HepG2 (cell line): ENCODE measurements at regions not wholly inside any gene's neighbourhood (a gene's known extent, or its start where the extent isn't known, plus 50 kb on each side); places are given as distances from the start of the nearest gene placed in this dataset.

Experiments
- ATAC-seq: fragments of 200-7000 bp; cut with Tn5 transposase; 3 replicates; pipeline ENCODE4 v1.9.1; 2020; ENCODE audit warnings: mild to moderate bottlenecking, moderate library complexity
- BruUV-seq: library from RNA; stranded (reverse); fragments of 400-500 nt; replicated peaks from 2 replicates; lab custom pipeline; 2021; lab: Mats Ljungman, UMichigan
- CTCF ChIA-PET: fragments of 300-600 bp; formaldehyde crosslinking; extraction: SDS; loops from one replicate; lab custom pipeline; 2021; ENCODE audit warnings: low total read pairs, inconsistent platforms, low intra/inter-chr PET ratio; lab: Yijun Ruan, JAX
- POLR2A ChIA-PET: fragments of 350-600 bp; sonication (Branson Sonifier 250); formaldehyde crosslinking; loops from one replicate; lab custom pipeline; 2020; ENCODE audit warnings: antibody characterized with exemption, inconsistent platforms; lab: Yijun Ruan, JAX
- DNase-seq: peaks from one replicate; pipeline ENCODE4 v3.0.0-alpha.2; 2015; ENCODE audit warnings: low spot score
- FAIRE-seq: peaks from 3 replicates; lab custom pipeline; 2011; peaks lifted over from hg19 to GRCh38; lab: Jason Lieb, UNC
- H2AFZ ChIP-seq: one replicate; pipeline ENCODE4 v1.6.1; 2011; ENCODE audit warnings: low read length, inconsistent platforms
- H3K27ac ChIP-seq: fragments of 300-600 bp; 3 replicates; pipeline ENCODE4 v1.8.0; 2011; ENCODE audit warnings: mixed run types, mild to moderate bottlenecking, mixed read lengths, low read length, inconsistent platforms; ENCODE audit not compliant: insufficient read depth; ENCODE audit errors: extremely low read length
- H3K27me3 ChIP-seq, 2 experiments: fragments of 200-600 bp in 1 of 2; 2 replicates in 1 of 2; 3 replicates in 1 of 2; pipeline versions ENCODE4 v1.6.0 to v1.8.0; 2011; ENCODE audit warnings: low read length in 2 of 2, mild to moderate bottlenecking in 2 of 2, moderate library complexity in 2 of 2, inconsistent platforms in 1 of 2; ENCODE audit not compliant: insufficient read depth in 2 of 2, control insufficient read depth in 1 of 2
- H3K36me3 ChIP-seq, 2 experiments: fragments of 200-600 bp in 1 of 2; replicated peaks in 1 of 2; 2 replicates in 1 of 2; 3 replicates in 1 of 2; pipeline versions ENCODE4 v1.5.1 to v1.8.0; 2011; ENCODE audit warnings: low read length in 2 of 2, inconsistent platforms in 1 of 2; ENCODE audit not compliant: insufficient read depth in 2 of 2, control insufficient read depth in 1 of 2
- H3K4me1 ChIP-seq: 2 replicates; pipeline ENCODE4 v1.5.1; 2012; ENCODE audit warnings: low read length, inconsistent platforms; ENCODE audit not compliant: insufficient read depth
- H3K4me2 ChIP-seq: 2 replicates; pipeline ENCODE4 v1.6.0; 2011; ENCODE audit warnings: low read depth, low read length, inconsistent platforms
- H3K4me3 ChIP-seq, 3 experiments: fragments of 200-600 bp in 1 of 3; sonication (generic), shearing (Covaris generic) in 1 of 3; replicated peaks in 1 of 3; 2 replicates each; pipeline ENCODE4 v1.5.1; 2011 to 2016; ENCODE audit warnings: low read length in 3 of 3, inconsistent platforms in 2 of 3, low read depth in 2 of 3, mild to moderate bottlenecking in 2 of 3, control low read depth in 1 of 3, mixed read lengths in 1 of 3; ENCODE audit not compliant: insufficient read depth in 1 of 3
- H3K79me2 ChIP-seq: one replicate; pipeline ENCODE4 v1.6.1; 2011; ENCODE audit warnings: low read length, inconsistent platforms; ENCODE audit not compliant: insufficient read depth
- H3K9ac ChIP-seq: 2 replicates; pipeline ENCODE4 v1.6.0; 2011; ENCODE audit warnings: mild to moderate bottlenecking, low read depth, low read length, inconsistent platforms; ENCODE audit not compliant: insufficient read depth
- H3K9me3 ChIP-seq: 2 replicates; pipeline ENCODE4 v1.5.1; 2012; ENCODE audit warnings: mild to moderate bottlenecking, low read length
- H4K20me1 ChIP-seq: 2 replicates; pipeline ENCODE4 v1.6.0; 2011; ENCODE audit warnings: inconsistent platforms, mild to moderate bottlenecking, low read length, moderate library complexity; ENCODE audit not compliant: insufficient read depth
- AKAP8 ChIP-seq: sonication (generic); formaldehyde crosslinking; IDR thresholded peaks from 2 replicates; pipeline ENCODE4 v1.5.1; 2020; ENCODE audit warnings: mild to moderate bottlenecking, missing genetic modification reagents
- ARHGAP35 ChIP-seq: sonication (generic); formaldehyde crosslinking; IDR thresholded peaks from 2 replicates; pipeline ENCODE4 v1.9.0; 2022; ENCODE audit warnings: mild to moderate bottlenecking, inconsistent platforms, moderate library complexity, missing genetic modification reagents, borderline replicate concordance
- ATF7 ChIP-seq, 2 experiments: fragments of 450-650 bp in 1 of 2; sonication (generic) in 1 of 2; formaldehyde crosslinking in 1 of 2; IDR thresholded peaks; 2 replicates each; pipeline versions ENCODE4 v1.4.0 to v1.6.1; 2016 to 2020; ENCODE audit warnings: antibody characterized with exemption in 1 of 2, mild to moderate bottlenecking in 1 of 2, missing genetic modification reagents in 1 of 2
- CREB1 ChIP-seq, 2 experiments: fragments of 450-650 bp in 1 of 2; IDR thresholded peaks; 2 replicates each; pipeline ENCODE4 v1.6.1; 2016 to 2017; ENCODE audit warnings: control low read depth in 1 of 2, mild to moderate bottlenecking in 1 of 2, missing compliant biosample characterization in 1 of 2, missing genetic modification characterization in 1 of 2
- ELF4 ChIP-seq: sonication (generic); formaldehyde crosslinking; IDR thresholded peaks from 2 replicates; pipeline ENCODE4 v1.5.0; 2020; ENCODE audit warnings: missing genetic modification reagents, mild to moderate bottlenecking, moderate library complexity, borderline replicate concordance
- HOXD1 ChIP-seq: sonication (generic); formaldehyde crosslinking; IDR thresholded peaks from 2 replicates; pipeline ENCODE4 v1.5.0; 2020; ENCODE audit warnings: missing genetic modification reagents
- JARID2 ChIP-seq: sonication (generic); formaldehyde crosslinking; IDR thresholded peaks from 2 replicates; pipeline ENCODE4 v1.8.1; 2023; ENCODE audit warnings: missing genetic modification reagents, inconsistent platforms; ENCODE audit not compliant: insufficient replicate concordance
- MZF1 ChIP-seq: sonication (generic); formaldehyde crosslinking; IDR thresholded peaks from 2 replicates; pipeline ENCODE4 v1.8.1; 2023; ENCODE audit warnings: mild to moderate bottlenecking, missing genetic modification reagents, borderline replicate concordance
- NFYB ChIP-seq: sonication (generic); formaldehyde crosslinking; IDR thresholded peaks from 2 replicates; pipeline ENCODE4 v1.4.0; 2020; ENCODE audit warnings: missing genetic modification reagents
- PHB2 ChIP-seq: fragments of 450-650 bp; IDR thresholded peaks from 2 replicates; pipeline ENCODE4 v1.6.1; 2018; ENCODE audit not compliant: partially characterized antibody
- RFX1 ChIP-seq: fragments of 450-650 bp; IDR thresholded peaks from 2 replicates; pipeline ENCODE4 v1.6.1; 2017
- TAF15 ChIP-seq: fragments of 200-400 bp; formaldehyde crosslinking; IDR thresholded peaks from one replicate; pipeline ENCODE4 v1.6.1; 2018; ENCODE audit warnings: mild to moderate bottlenecking, low read depth, low read length; ENCODE audit not compliant: poor library complexity, severe bottlenecking
- TSC22D2 ChIP-seq: sonication (generic); formaldehyde crosslinking; IDR thresholded peaks from 2 replicates; pipeline ENCODE4 v1.5.1; 2020; ENCODE audit warnings: missing genetic modification reagents, mild to moderate bottlenecking, borderline replicate concordance
- ZBTB7B ChIP-seq: sonication (generic); formaldehyde crosslinking; IDR thresholded peaks from 2 replicates; pipeline ENCODE4 v1.4.0; 2020; ENCODE audit warnings: missing genetic modification reagents
- ZHX1 ChIP-seq: sonication (generic); formaldehyde crosslinking; IDR thresholded peaks from 2 replicates; pipeline ENCODE4 v1.8.1; 2022; ENCODE audit warnings: low read depth, mild to moderate bottlenecking, missing genetic modification reagents
- ZNF101 ChIP-seq: sonication (generic); formaldehyde crosslinking; IDR thresholded peaks from 2 replicates; pipeline ENCODE4 v1.4.0; 2020; ENCODE audit warnings: mild to moderate bottlenecking, low read depth, missing genetic modification reagents, borderline replicate concordance
- ZNF432 ChIP-seq: sonication (generic); formaldehyde crosslinking; IDR thresholded peaks from 2 replicates; pipeline ENCODE4 v1.5.0; 2020; ENCODE audit warnings: missing genetic modification reagents, mild to moderate bottlenecking, borderline replicate concordance
- ZNF883 ChIP-seq: sonication (generic); formaldehyde crosslinking; IDR thresholded peaks from 2 replicates; pipeline ENCODE4 v1.5.1; 2020; ENCODE audit warnings: mild to moderate bottlenecking, missing genetic modification reagents; ENCODE audit errors: not compliant biosample characterization
- WGBS: methylation state at CpG from one replicate; pipeline ENCODE4 v1.1.6; 2017; ENCODE audit warnings: low lambda C conversion rate; 5-methylcytosine and 5-hydroxymethylcytosine counted together
- in situ Hi-C: cut with HindIII; loops from 2 replicates; pipeline ENCODE4 v1.10.0; 2017; ENCODE audit warnings: low pct_unique_long_range_greater_than_20kb; ENCODE audit not compliant: extremely low pct_ligation_motif_present
- intact Hi-C: fragments of 100-400 bp; cut with micrococcal nuclease; formaldehyde crosslinking; loops from one replicate; pipeline ENCODE4 v1.10.0; 2022; ENCODE audit not compliant: unreplicated experiment
- TF ChIP-seq, protein P1 (sequence below), 2 experiments: fragments of 450-650 bp in 1 of 2; sonication (generic) in 1 of 2; formaldehyde crosslinking; IDR thresholded peaks; 2 replicates each; pipeline versions ENCODE4 v1.5.0 to v1.8.0; 2020 to 2022; ENCODE audit warnings: mild to moderate bottlenecking in 1 of 2, missing genetic modification reagents in 1 of 2

GRCh38 chr14:94884616-94885230 lies 114.8 kb upstream of the GSC start (continued):
- TF ChIP-seq HOXD1 (CRISPR knock-in tag) (no peak), ZNF883 (CRISPR knock-in tag) (no peak), NFYB (CRISPR knock-in tag) (no peak)
- TF ChIP-seq, all 625 proteins: peak for 0

GRCh38 chr14:94882401-94882800 lies 112.5 kb upstream of the GSC start:
- DNase-seq = no peak
- ATAC-seq = no peak
- peaks cover 4 to 44% of the 10 kb centered on the region in 2 experiments; a peak in 4 of 5 replicates for H3K27me3 ChIP-seq
- H3K9ac ChIP-seq = no peak overlapping the region
- in situ Hi-C loops = no loop called here
- H3K4me2 ChIP-seq = no peak overlapping the region
- H3K36me3 ChIP-seq = no peaks in the 10 kb centered on the region
- ChIA-PET CTCF (no interaction called here), POLR2A (no interaction called here)
- no peak overlapping the region for H2AFZ ChIP-seq
- H4K20me1 ChIP-seq = no peaks in the 10 kb centered on the region
- intact Hi-C loops = no loop called here
- 0% methylated on average over 1 of the region's 3 CpGs for WGBS
- no peak for TF ChIP-seq PHB2
- TF ChIP-seq, protein P1, sequence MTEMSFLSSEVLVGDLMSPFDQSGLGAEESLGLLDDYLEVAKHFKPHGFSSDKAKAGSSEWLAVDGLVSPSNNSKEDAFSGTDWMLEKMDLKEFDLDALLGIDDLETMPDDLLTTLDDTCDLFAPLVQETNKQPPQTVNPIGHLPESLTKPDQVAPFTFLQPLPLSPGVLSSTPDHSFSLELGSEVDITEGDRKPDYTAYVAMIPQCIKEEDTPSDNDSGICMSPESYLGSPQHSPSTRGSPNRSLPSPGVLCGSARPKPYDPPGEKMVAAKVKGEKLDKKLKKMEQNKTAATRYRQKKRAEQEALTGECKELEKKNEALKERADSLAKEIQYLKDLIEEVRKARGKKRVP (CRISPR knock-in tag; IDR thresholded peaks at IDR 0.05) = no peak
- no peak for TF ChIP-seq CREB1 (IDR thresholded peaks at IDR 0.05)
- TF ChIP-seq CREB1 (CRISPR knock-in tag; IDR thresholded peaks at IDR 0.05) = no peak
- no peak for TF ChIP-seq ZNF101 (CRISPR knock-in tag)
- no peak for TF ChIP-seq ZHX1 (CRISPR knock-in tag)
- TF ChIP-seq AKAP8 (CRISPR knock-in tag) = no peak
- TF ChIP-seq ELF4 = no peak
- no peak for TF ChIP-seq ZBTB7B (CRISPR knock-in tag)
- TF ChIP-seq ATF7 (IDR thresholded peaks at IDR 0.05) = no peak
- TF ChIP-seq ATF7 (CRISPR knock-in tag; IDR thresholded peaks at IDR 0.05) = no peak
- TF ChIP-seq RFX1 = no peak
- no peak for TF ChIP-seq TSC22D2
- no peak for TF ChIP-seq ARHGAP35
- no peak for TF ChIP-seq TAF15
- TF ChIP-seq MZF1 (CRISPR knock-in tag) = no peak
- no peak for TF ChIP-seq ZNF432 (CRISPR knock-in tag)
- no peak for TF ChIP-seq JARID2 (CRISPR knock-in tag)
- H3K4me3 ChIP-seq = no peak overlapping the region
- H3K9me3 ChIP-seq = no peaks in the 10 kb centered on the region
- no peaks in the 10 kb centered on the region for H3K4me1 ChIP-seq
- BruUV-seq = no TSS peak
- H3K27ac ChIP-seq = no peak overlapping the region
- FAIRE-seq = no peak
- H3K79me2 ChIP-seq = no peaks in the 10 kb centered on the region
